Non-pigmented ciliary epithelial cell (primary cell): ENCODE measurements at regions not wholly inside any gene's neighbourhood (a gene's known extent, or its start where the extent isn't known, plus 50 kb on each side); places are given as distances from the start of the nearest gene placed in this dataset.
"Not testable (repeated sequence)": the region's sequence is repeated elsewhere in the genome, so short reads cannot be mapped to it uniquely, and the experiment has no call there.

ENCODE experiments used
- DNase-seq: peaks from one replicate; pipeline ENCODE4 v3.0.0-alpha.2; 2010; ENCODE audit warnings: low read depth

DNA sequence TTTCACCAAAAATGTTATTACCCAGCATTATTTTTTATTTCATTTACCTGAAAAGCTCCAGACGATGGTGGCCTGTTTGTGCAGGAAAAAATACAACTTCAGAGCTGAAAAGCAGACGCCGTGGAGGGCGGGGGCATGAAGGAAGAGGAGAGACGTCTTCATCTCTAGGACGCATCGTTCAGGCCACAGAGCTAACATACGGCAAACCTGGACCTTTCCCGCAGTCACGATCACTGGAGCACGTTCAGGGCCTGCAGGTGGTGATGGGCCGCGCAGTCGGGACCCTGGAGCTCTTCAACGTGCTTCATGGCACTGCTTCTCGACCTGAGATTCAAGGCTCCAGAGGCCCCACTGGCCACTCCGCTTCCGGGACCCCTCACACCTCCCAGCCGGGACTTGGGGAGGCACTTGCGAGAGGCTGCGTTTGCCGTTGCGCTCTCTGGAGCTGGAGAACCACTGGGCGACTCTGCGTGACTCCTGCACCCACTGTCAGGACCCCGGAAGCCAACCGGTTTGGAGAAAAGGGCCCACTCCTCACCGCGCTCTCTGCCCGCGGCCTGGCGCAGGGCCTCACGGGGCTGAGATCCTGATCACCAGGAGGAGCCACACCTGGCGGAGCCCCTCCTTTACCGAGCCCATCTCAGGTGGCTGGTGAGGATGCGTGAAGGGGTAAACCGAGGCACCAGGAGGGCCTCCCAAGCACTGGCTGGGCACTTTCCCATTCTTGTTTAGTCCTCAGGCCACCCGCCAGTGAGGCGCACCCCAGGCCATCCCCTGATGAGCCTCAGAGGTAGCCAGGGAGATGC, 164.4 kb upstream of the AFDN start:
- DNase-seq: no peak

DNA sequence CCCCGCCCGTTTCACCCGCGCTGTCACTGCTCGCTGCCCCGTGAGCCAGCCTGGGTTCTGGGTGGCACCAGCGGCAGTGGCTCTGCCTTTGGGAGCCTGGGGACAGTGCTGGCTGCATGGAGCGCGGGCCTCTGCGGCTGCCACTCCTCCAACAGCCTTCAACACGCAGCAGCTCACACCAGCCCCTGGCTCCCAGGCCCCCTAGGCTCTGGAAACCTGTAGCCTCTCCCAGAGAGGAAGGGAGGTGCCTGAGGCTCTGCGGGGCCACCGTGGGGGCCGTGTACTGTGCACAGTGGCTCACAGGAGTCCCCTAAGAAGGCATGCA, 163.9 kb upstream of the AFDN start:
- no peak for DNase-seq

DNA sequence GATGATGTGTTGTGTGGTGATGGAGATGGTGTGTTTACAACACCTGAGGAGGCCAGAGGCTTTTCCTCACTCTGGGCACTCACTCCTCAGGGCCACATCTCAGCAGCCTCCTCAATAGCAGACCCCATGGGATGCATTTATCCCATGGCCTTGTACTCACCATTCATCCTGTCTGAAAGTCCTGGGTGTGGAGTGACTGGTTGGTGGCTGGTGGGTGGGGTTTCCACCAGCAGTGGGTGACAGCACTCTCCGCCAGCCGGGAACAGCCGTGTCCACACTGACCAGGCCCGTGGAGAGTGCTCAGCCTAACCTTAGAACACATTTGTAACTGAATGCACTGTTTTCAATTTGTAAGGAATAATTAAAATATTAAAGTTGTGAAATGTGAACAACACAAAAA, 163.4 kb upstream of the AFDN start:
- no peak for DNase-seq

DNA sequence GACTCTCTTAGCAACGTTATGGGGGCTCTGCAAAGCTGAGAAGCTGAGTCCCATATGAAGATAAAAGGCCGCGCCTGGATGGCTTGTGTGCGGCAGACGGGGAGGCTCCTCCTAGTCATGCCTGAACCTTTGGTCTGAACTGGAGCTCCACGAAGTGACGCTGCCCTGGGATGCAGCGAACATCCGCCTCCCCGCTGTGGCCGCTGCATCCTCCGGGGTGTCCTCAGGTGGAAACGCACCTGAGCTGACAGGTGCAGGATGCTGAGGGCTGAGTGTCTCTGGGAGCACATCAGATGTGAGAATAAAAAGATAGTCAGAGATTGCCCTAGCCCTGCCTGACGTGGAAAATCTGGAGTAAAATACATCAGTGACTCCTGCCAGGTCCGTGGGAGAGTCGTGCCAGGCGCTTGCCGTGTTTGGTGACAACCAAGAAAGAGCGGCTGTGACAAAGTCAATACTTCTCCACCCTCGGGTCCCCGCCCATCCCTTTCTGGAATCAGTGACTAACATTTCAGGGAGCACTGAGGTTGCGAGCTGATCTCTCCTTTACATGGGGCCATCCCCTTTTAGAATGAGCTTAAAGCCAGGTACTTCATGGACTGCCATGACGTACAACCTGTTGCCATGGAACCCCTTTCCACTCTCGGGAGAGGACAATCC, 162.8 kb upstream of the AFDN start:
- DNase-seq: no peak

DNA sequence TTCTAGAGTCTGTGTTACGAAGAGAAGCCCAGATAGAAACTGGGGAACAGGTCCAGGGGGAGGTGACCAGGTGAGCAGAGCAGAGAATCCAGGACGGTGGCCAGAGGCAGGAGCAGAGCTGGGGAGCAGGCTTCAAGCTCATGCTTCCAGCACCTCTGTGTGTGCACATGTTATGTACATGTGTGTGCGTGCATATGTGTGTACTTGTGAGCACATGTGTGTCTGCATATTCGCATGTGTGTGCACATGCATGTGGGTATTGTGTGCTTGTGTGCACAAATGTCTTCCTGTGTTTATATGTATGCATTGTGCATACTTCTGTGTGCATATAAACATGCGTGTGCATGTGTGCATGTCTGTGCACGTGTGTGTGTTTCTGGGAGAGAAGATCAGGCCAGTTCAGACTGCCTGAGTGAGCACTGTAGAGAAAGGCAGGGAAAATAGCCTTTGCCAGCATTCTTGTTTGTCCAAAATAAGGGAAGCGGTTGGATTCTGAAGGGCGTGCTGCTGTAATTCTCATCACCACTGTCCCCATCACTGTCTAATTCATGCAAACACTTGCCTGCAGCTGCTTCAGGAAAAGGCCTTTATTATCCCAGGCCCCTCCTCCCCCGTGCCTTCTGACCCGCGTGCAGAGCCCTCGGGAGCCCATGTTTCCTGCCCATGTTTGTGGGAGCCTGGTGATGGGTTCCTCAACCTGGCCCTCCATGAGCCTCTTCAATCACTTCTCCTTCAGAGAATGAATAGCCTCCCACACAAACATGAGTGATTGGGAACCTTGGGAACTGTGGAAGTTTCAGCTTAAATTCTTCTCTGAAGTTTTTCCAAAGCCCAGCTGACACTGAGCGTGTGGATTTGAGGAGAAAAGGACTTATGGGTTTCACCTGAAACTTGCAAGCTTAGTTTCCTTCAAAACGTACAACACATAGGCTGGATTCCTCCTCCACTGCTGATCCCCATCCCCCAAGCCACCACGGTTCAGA, 161.7 kb upstream of the AFDN start:
- DNase-seq: no peak

DNA sequence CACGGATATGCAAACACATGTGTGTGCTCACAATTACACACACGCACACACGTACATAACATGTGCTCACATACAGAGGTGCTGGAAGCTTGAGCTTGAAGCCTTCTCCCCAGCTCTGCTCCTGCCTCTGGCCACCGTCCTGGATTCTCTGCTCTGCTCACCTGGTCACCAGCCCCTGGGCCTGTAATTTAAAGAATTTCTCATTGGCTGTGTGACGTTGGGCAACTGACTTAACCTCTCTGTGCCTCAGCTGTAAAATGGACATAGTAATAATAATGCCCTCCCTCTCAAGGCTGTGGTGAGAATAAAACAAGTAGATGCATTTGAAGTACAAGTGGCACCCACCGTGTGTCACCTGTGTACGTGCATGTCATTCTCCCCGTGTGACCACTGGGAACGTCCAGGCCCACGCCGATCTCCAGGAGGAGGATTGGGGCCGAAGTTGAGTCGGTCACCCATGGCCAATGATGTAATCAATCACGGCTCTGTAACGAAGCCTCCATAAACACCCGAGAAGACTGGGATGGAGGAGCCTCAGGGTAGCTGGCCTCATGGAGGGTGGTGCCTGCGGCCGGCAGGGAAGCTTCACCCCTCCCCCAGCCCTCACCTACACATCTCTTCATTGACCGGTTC, 160.9 kb upstream of the AFDN start:
- no peak for DNase-seq

DNA sequence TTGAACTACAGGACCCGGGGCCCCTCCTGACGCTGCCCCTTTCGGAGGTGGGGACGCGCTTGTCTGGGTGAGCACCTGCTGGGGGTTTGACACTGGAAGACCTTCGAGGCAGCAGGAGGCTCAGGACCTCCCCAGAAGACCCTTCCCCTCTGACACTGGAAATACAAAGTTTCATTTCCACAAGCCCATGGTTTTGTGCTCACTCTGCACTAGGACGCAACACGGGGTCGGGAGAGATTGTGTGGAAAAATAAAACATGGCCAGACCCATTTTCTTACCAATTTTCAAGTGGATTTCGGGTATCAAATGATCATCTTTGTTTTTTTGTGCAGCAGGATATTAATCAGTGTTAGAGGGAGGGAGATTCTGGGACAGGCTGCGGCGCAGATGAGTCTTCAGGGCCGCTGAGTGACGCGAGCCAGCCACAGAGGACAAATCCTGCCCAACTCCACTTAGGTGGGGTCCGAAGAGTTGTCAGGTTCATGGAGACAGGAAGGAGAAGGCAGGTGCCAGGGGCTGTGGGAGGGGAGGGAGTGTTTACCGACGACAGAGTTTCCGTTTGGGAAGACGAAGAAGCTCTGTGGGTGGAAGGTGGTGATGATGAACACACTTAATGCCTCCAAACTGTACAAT, 160.0 kb upstream of the AFDN start:
- DNase-seq: no peak

DNA sequence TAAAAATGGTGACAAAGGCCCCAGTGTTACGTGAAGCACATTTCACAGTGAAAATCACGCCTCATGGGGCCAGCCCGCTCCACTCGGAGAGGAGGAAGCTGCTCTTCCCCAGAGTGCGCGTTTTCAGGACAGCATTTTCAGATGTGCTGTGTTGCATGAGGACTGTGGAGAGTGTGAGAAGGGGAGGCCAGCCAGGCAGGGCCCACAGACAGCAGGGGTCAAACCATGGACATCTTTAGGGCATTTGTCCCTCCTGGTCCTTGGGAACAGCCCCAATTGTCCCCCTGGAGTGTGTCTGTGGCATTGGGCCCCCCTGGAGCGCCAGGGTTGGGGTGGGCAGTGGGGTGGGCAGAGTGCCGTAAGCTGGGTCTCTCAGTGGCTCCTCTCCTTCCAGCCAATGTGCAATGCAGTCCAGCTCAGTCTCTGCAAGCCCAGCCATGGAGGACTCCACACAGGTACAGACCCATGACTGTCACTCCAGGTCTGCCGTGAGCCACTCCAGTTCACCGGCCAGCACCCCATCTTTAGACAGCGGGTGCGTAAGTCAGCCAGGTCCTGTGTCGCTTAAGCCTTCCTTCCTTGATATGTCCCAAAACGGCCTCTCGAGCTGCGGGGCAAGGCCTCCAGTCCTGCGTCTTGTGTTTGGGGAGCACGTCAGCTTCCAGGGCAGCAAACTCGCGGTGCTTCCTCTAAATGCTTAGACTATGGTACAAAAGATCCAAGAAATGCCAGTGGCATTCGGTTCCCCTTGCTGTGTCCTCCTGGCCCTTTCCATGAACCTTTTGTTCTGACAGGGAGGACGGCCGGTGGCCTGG, 159.3 kb upstream of the AFDN start:
- DNase-seq: no peak

DNA sequence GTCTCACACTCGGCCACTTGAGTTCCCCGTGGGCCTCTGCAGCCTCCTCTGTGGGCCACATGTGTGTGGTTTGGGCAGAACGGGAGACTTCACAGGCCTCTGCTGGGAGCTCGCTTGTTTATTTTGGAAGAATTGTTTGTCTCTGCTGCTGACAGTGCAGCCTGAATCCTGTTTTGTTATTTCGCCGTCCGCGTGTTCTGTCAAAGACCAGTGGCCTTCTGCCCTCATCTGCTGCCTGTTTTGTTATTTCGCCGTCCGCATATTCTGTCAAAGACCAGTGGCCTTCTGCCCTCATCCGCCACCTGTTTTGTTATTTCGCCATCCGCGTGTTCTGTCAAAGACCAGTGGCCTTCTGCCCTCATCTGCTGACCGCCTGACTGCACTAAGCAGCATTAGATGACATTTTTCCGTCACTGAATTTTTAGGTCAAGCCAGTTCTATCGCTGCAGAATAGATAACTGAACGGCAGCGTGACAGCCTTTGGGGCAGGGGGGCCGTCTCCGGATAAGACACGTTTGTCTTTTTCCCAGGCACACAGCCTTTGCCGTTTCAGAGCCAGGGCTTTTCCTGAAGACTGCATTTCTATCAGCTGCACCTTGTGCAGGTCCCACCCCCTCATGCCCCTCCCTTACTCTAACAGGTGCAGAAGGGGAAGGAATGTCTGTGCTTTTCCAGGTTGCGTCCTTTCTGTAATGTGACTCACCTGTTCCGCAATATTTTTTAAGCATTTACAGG, 158.5 kb upstream of the AFDN start:
- DNase-seq: no peak

DNA sequence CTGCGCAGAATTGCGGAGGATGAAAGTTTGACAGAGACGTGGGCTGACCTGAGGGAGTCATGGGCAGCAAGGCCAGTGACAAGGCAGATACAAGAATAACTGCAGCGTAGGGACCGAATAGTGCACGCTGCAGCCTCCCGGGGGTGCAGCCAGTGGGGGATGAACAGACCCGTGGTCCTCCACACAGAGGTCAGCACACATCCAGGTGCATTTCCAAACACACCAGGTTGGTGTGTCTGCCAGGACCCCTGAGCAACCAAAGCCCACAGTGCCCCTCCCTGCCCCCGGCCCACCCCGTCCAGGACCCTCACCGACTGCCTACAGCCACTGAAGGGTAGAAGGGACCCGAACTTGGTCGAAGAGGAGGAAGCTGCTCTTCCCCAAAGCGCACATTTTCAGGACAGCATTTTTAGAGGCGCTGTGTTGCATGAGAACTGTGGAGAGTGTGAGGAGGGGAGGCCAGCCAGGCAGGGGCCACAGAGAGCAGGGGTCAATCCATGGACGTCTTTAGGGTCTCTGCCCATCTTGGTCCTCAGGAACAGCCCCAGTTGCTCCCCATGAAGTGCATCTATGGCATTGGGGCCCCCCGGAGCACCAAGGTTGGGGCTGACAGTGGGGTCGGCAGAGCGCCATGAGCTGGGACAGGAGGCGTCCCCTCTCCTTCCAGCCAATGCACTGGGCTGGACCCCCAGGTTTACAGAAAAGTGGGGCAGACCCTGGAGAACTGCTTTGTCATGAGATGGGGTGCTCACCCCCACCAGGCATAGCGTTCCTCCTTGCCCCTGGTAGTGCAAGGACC, 157.8 kb upstream of the AFDN start:
- DNase-seq: no peak

DNA sequence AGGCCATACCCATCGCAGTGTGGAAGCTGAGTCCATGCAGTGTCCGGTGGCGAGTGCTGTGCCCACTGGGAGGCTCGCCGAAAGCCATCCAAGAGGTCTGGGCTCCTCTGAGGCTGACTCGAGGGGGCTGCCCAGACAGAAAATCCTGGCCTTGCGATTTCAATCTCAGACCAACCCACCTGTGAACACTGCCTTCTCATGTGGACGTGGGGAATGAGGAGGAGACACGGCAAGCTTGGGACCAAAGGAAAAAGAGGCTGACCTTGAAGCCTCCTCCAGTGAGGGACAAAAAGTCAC, 157.2 kb upstream of the AFDN start:
- no peak for DNase-seq

DNA sequence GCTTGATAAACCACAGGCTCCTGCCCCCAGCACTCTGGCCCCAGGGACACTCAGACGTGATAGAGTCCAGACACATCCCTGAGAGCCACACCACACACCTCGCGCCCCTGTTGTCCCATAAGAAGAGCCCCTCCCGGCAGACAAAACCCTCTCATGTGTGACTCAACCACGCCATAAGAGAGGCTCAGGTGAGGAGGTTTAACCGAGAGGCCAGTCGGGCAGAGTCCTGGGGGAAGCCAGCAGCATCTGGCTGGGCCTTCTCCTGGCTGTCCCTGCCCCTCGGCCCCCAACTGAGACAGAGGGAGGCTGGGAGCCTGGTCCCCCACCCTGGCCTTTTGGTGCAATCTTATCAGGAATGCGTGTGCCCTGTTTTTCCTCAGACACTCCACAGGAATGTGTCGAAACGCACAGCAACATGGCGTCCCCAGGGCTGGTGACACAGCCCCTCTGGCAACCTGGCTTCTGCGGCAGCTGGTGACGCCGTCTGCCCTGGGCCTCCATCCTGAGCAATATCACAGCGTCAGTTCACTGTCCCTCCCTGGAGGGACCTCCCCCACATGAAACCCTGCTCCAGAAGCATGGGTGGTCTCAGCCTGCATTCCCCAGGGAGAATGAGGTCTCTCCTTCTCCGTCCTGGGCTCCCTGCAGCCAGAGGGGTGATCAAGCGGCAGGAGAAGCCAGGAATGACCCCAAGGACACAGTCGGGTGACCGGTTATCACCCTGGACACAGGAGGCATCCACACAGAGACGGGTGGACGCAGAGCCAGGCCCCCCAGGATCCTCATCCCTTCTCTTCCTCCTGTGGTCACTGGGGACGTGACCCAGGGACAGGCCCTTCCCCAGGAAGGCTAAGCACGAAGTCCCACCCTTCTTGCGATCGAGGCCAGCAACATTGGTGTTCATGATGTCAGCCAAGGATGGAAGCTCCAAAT, 156.6 kb upstream of the AFDN start:
- DNase-seq: no peak

DNA sequence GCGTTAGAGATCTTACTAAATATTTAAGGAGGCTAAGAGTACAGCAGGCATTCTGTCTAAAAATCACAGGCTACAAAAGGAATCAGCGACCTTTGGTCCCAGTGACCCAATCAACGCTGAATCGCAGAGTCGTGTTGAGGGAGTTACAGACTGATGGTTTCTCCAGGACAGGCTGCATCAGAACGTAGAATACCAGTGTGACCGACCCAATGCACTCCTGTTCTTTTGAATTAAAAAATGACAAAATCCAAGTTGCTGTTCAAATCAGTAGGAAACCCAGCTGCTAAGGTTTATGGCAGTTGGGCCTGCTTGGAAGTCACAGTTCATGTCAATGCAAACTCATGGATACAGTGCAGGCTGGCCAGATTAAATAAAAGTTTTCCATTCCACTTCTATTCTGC, 155.8 kb upstream of the AFDN start:
- DNase-seq: no peak

DNA sequence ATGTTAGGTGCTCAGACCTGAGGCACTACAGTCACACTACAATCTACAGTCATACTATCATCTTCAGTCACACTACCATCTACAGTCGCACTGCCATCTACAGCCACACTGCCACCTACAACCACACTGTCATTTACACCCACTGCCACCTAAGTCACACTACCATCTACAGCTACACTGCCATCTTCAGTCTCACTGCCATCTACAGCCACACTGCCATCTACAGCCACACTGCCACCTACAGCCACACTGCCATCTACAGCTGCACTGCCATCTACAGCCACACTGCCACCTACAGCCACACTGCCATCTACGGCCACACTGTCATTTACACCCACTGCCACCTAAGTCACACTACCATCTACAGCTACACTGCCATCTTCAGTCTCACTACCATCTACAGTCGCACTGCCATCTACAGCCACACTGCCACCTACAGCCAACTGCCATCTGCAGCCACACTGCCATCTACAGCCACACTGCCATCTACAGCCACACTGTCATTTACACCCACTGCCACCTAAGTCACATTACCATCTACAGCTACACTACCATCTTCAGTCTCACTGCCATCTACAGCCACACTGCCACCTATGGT, 155.2 kb upstream of the AFDN start:
- not testable (repeated sequence) for DNase-seq

DNA sequence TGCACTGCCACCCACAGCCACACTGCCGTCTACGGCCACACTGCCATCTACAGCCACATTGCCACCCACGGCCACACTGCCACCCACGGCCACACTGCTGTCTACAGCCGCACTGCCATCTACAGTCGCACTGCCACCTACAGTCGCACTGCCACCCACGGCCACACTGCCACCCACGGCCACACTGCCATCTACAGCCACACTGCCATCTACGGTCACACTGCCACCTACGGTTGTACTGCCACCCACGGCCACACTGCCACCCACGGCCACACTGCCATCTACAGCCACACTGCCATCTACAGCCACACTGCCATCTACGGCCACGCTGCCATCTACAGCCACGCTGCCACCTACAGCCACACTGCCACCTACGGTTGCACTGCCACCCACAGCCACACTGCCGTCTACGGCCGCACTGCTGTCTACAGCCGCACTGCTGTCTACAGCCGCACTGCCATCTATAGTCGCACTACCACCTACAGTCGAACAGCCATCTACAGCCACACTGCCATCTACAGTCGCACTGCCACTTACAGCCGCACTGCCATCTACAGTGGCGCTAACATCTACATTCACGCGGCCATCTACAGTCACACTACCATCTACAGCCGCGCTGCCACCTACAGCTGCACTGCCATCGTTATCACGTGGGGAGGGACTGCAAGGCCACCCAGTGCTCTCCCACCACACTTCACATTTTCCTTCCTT, 154.6 kb upstream of the AFDN start:
- no peak for DNase-seq

DNA sequence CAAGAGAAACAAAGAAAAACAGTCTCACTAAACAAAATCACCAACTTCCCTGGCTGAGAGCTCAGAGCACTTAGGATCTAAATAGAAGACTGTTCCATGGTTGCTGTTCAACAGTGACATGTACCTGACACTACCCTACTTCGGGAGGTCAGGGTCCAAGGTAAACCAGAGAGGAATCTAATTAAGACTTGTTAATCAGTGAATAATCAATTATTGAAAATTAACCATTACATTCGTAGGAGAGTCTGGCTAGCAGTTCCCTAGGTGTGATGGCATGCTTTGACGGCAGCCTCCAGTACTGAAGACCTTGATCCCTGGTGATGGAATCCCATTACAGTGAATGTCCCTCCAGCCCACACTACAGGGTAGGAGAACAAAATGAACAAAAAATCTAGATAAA, 154.0 kb upstream of the AFDN start:
- DNase-seq: no peak

DNA sequence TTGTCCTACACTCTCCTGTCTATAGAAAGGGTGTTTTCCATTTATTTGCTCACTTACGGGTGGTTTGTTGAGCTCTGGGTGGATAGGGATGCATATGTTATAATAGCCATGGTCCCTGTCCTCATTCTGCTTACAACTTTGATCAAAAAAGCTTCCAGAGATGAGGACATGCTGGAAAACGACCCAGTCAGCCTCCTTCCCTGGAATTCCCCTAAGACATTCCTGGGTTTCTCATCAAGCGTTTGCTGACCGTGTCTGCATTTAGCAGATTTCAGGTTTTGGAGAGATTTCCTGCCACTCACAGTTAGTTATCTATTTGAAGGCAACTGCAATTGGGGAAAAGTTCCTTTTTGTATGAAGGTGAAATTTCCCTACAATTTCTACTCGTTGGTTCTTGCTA, 152.8 kb upstream of the AFDN start:
- DNase-seq: no peak
